Muscle of leg (tissue), 3 donors: ENCODE measurements at regions not wholly inside any gene's neighbourhood (a gene's known extent, or its start where the extent isn't known, plus 50 kb on each side); places are given as distances from the start of the nearest gene placed in this dataset.
"Not testable (repeated sequence)": the region's sequence is repeated elsewhere in the genome, so short reads cannot be mapped to it uniquely, and the experiment has no call there.

Experiments used
- DNase-seq: peaks from one replicate; pipeline ENCODE4 v3.0.0; 2013
- H3K27ac ChIP-seq: one replicate; pipeline ENCODE4 v1.5.1; 2013; ENCODE audit warnings: mild to moderate bottlenecking, low read length, control low read depth
- H3K27me3 ChIP-seq: one replicate; pipeline ENCODE4 v1.6.1; 2013; ENCODE audit warnings: low read length; ENCODE audit not compliant: control insufficient read depth, insufficient read depth
- H3K36me3 ChIP-seq: one replicate; pipeline ENCODE4 v1.6.1; 2013; ENCODE audit warnings: low read length; ENCODE audit not compliant: control insufficient read depth, insufficient read depth
- H3K4me1 ChIP-seq: one replicate; pipeline ENCODE4 v1.6.1; 2013; ENCODE audit warnings: low read length; ENCODE audit not compliant: control insufficient read depth, insufficient read depth
- H3K4me3 ChIP-seq: one replicate; pipeline ENCODE4 v1.5.1; 2013; ENCODE audit warnings: low read length, control low read depth
- H3K9me3 ChIP-seq: replicated peaks from 2 replicates; pipeline ENCODE4 v1.6.1; 2013; ENCODE audit warnings: low read depth, low read length; ENCODE audit not compliant: control insufficient read depth
- WGBS: methylation state at CpG from one replicate; pipeline ENCODE4 v1.1.5; 2013; ENCODE audit warnings: missing lambda C conversion rate; ENCODE audit not compliant: insufficient coverage; 5-methylcytosine and 5-hydroxymethylcytosine counted together

GRCh38 chr10:111332174-111332573 is 255.3 kb downstream of the ADRA2A start:
- not testable (repeated sequence) for H3K4me1 ChIP-seq, H3K27ac ChIP-seq, H3K27me3 ChIP-seq, H3K4me3 ChIP-seq, DNase-seq, H3K9me3 ChIP-seq, H3K36me3 ChIP-seq
- WGBS: 10% methylated on average over 1 of the region's 1 CpG

GRCh38 chr10:111335826-111336225 is 259.0 kb downstream of the ADRA2A start:
- Histone ChIP-seq H3K4me1 (no peaks in the 10 kb centered on the region), H3K27me3 (no peaks in the 10 kb centered on the region), H3K36me3 (no peaks in the 10 kb centered on the region), H3K9me3 (peaks cover 2% of the 10 kb centered on the region), H3K4me3 (no peak overlapping the region), H3K27ac (no peak overlapping the region)
- DNase-seq: peak; percentile 1
- no CpG with 5 or more reads among the region's 2 CpGs for WGBS

- Histone ChIP-seq H3K36me3 (no peaks in the 10 kb centered on the region), H3K4me3 (no peak overlapping the region), H3K4me1 (no peaks in the 10 kb centered on the region), H3K27me3 (no peaks in the 10 kb centered on the region), H3K27ac (no peak overlapping the region), H3K9me3 (peaks cover 7% of the 10 kb centered on the region)
- no CpG with 5 or more reads among the region's 1 CpG for WGBS
- DNase-seq: no peak
These were observed 261.2 kb downstream of the ADRA2A start for GRCh38 chr10:111338035-111338434.

GRCh38 chr10:111338805-111339204 is 262.0 kb downstream of the ADRA2A start:
- Histone ChIP-seq H3K9me3 (peaks cover 7% of the 10 kb centered on the region), H3K4me1 (no peaks in the 10 kb centered on the region), H3K36me3 (no peaks in the 10 kb centered on the region), H3K27ac (no peak overlapping the region), H3K27me3 (no peaks in the 10 kb centered on the region), H3K4me3 (no peak overlapping the region)
- DNase-seq: no peak
- WGBS: 45% methylated on average over 2 of the region's 5 CpGs

GRCh38 chr10:111344804-111345203 is 268.0 kb downstream of the ADRA2A start:
- Histone ChIP-seq H3K27me3 (no peaks in the 10 kb centered on the region), H3K27ac (no peak overlapping the region), H3K4me3 (no peak overlapping the region), H3K36me3 (no peaks in the 10 kb centered on the region), H3K4me1 (no peaks in the 10 kb centered on the region), H3K9me3 (peaks cover 7% of the 10 kb centered on the region)
- DNase-seq: no peak
- WGBS: 0% methylated on average over 1 of the region's 3 CpGs

GRCh38 chr10:111347386-111348013 is 270.7 kb downstream of the ADRA2A start:
- no CpG with 5 or more reads among the region's 6 CpGs for WGBS
- Histone ChIP-seq H3K27ac (no peak overlapping the region), H3K27me3 (no peaks in the 10 kb centered on the region), H3K36me3 (no peaks in the 10 kb centered on the region), H3K9me3 (no peaks in the 10 kb centered on the region), H3K4me1 (no peaks in the 10 kb centered on the region), H3K4me3 (no peak overlapping the region)
- DNase-seq: no peak

GRCh38 chr10:111348076-111348475 is 271.2 kb downstream of the ADRA2A start:
- no peak overlapping the region for H3K4me3 ChIP-seq
- WGBS: 90% methylated on average over 3 of the region's 4 CpGs
- H3K27ac ChIP-seq: no peak overlapping the region
- H3K27me3 ChIP-seq: no peaks in the 10 kb centered on the region
- DNase-seq: no peak
- no peaks in the 10 kb centered on the region for H3K36me3 ChIP-seq
- H3K9me3 ChIP-seq: no peaks in the 10 kb centered on the region
- no peaks in the 10 kb centered on the region for H3K4me1 ChIP-seq

- H3K27me3 ChIP-seq: no peaks in the 10 kb centered on the region
- WGBS: no CpG with 5 or more reads among the region's 1 CpG
- no peaks in the 10 kb centered on the region for H3K9me3 ChIP-seq
- H3K36me3 ChIP-seq: no peaks in the 10 kb centered on the region
- DNase-seq: no peak
- no peak overlapping the region for H3K27ac ChIP-seq
- H3K4me1 ChIP-seq: no peaks in the 10 kb centered on the region
- no peak overlapping the region for H3K4me3 ChIP-seq
These were observed 278.0 kb downstream of the ADRA2A start for GRCh38 chr10:111354859-111355258.

- Histone ChIP-seq H3K4me1 (no peaks in the 10 kb centered on the region), H3K36me3 (no peaks in the 10 kb centered on the region), H3K27me3 (no peaks in the 10 kb centered on the region), H3K9me3 (no peaks in the 10 kb centered on the region), H3K4me3 (no peak overlapping the region), H3K27ac (no peak overlapping the region)
- WGBS: no CpG with 5 or more reads among the region's 3 CpGs
- no peak for DNase-seq
These were observed 279.7 kb downstream of the ADRA2A start for GRCh38 chr10:111356571-111356970.

GRCh38 chr10:111357859-111358258 is 281.0 kb downstream of the ADRA2A start:
- Histone ChIP-seq H3K27me3 (no peaks in the 10 kb centered on the region), H3K4me3 (no peak overlapping the region), H3K9me3 (no peaks in the 10 kb centered on the region), H3K36me3 (no peaks in the 10 kb centered on the region), H3K4me1 (no peaks in the 10 kb centered on the region), H3K27ac (no peak overlapping the region)
- no CpG with 5 or more reads among the region's 1 CpG for WGBS
- DNase-seq: no peak
